Gastroesophageal sphincter (tissue), 3 donors: ENCODE measurements at regions not wholly inside any gene's neighbourhood (a gene's known extent, or its start where the extent isn't known, plus 50 kb on each side); places are given as distances from the start of the nearest gene placed in this dataset.

Experiments
- CTCF ChIP-seq, 4 experiments: fragments of 200-600 bp in 2 of 4; fragments of 450-650 bp in 2 of 4; sonication (generic) in 1 of 4; IDR thresholded peaks; one replicate each; pipeline ENCODE4 v1.5.1; 2017 to 2019; ENCODE audit warnings: antibody characterized with exemption in 4 of 4, mild to moderate bottlenecking in 2 of 4, moderate library complexity in 2 of 4
- EP300 ChIP-seq: sonication (generic); formaldehyde crosslinking; IDR thresholded peaks from one replicate; pipeline ENCODE4 v1.6.1; 2017; ENCODE audit warnings: antibody characterized with exemption, mild to moderate bottlenecking

DNA sequence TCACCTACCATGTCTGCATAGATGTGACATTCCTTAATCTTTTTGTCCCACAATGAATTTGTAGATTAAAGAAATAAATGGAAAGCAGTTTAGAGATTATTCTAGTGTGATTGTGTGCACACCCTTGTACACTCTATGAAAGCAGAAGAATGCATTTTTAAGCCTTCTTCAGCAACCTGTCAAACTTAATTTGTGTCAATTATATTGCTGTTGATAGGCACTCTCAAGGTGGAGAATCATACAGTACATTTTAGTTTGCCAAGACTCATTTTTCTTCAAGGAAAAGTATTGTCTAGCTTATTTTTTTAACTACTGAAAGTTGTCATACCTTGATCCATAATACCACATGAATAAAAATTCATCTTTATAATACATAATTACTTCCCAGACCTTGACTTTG lies 1898.9 kb downstream of the OLFM4 start:
- TF ChIP-seq CTCF (IDR thresholded peaks at IDR 0.05) (no peak), EP300 (no peak)
